Liver (tissue), 7 donors: ENCODE measurements at regions not wholly inside any gene's neighbourhood (a gene's known extent, or its start where the extent isn't known, plus 50 kb on each side); places are given as distances from the start of the nearest gene placed in this dataset.

Experiments
- DNase-seq: peaks from one replicate; pipeline ENCODE4 v3.0.0-alpha.2; 2017; ENCODE audit warnings: low spot score
- H3K27ac ChIP-seq, 2 donors: one replicate each; pipeline ENCODE4 v1.7.0; 2013; ENCODE audit warnings: inconsistent platforms in 2 of 2, low read length in 2 of 2, control low read depth in 1 of 2, low read depth in 1 of 2, mild to moderate bottlenecking in 1 of 2
- H3K27me3 ChIP-seq, 4 donors: one replicate each; pipeline versions ENCODE4 v1.6.1 to v1.7.0; 2013; ENCODE audit warnings: low read length in 3 of 4, inconsistent platforms in 1 of 4, mild to moderate bottlenecking in 1 of 4, moderate library complexity in 1 of 4; ENCODE audit not compliant: control insufficient read depth in 4 of 4, insufficient read depth in 4 of 4
- H3K36me3 ChIP-seq, 4 donors: one replicate each; pipeline versions ENCODE4 v1.6.1 to v1.7.0; 2013; ENCODE audit warnings: low read length in 3 of 4, mild to moderate bottlenecking in 3 of 4, low read depth in 1 of 4, moderate library complexity in 1 of 4; ENCODE audit not compliant: control insufficient read depth in 4 of 4, insufficient read depth in 3 of 4
- H3K4me1 ChIP-seq, 4 donors: one replicate each; pipeline versions ENCODE4 v1.6.1 to v1.7.0; 2013; ENCODE audit warnings: low read length in 3 of 4, mild to moderate bottlenecking in 3 of 4, moderate library complexity in 1 of 4; ENCODE audit not compliant: control insufficient read depth in 4 of 4, insufficient read depth in 4 of 4
- H3K4me3 ChIP-seq, 3 donors: one replicate each; pipeline versions ENCODE4 v1.6.1 to v1.7.0; 2013; ENCODE audit warnings: low read length in 3 of 3, control low read depth in 1 of 3, low read depth in 1 of 3, mild to moderate bottlenecking in 1 of 3
- H3K9ac ChIP-seq, 2 donors: one replicate each; pipeline ENCODE4 v1.7.0; 2013; ENCODE audit warnings: low read length in 2 of 2, mild to moderate bottlenecking in 2 of 2, moderate library complexity in 2 of 2, control low read depth in 1 of 2, low read depth in 1 of 2
- H3K9me3 ChIP-seq, 4 donors: one replicate each; pipeline versions ENCODE4 v1.6.1 to v1.7.0; 2013; ENCODE audit warnings: low read length in 3 of 4; ENCODE audit not compliant: control insufficient read depth in 4 of 4
- ATF3 ChIP-seq: IDR thresholded peaks from 2 replicates; pipeline ENCODE4 v1.6.1; 2016; ENCODE audit warnings: antibody characterized with exemption
- EGR1 ChIP-seq, 2 donors: IDR thresholded peaks; 2 replicates each; pipeline ENCODE4 v1.6.1; 2016 to 2018; ENCODE audit warnings: antibody characterized with exemption in 2 of 2, low read depth in 2 of 2
- FOXA1 ChIP-seq: IDR thresholded peaks from 2 replicates; pipeline ENCODE4 v1.6.1; 2016; ENCODE audit warnings: antibody characterized with exemption
- FOXA2 ChIP-seq: IDR thresholded peaks from 2 replicates; pipeline ENCODE4 v1.6.1; 2016; ENCODE audit warnings: antibody characterized with exemption
- GABPA ChIP-seq, 2 donors: IDR thresholded peaks in 1 of 2; conservative IDR thresholded peaks in 1 of 2; 2 replicates each; pipeline ENCODE4 v1.6.1; 2016; ENCODE audit warnings: antibody characterized with exemption in 2 of 2, mild to moderate bottlenecking in 1 of 2, moderate library complexity in 1 of 2
- HNF4A ChIP-seq, 2 donors: conservative IDR thresholded peaks; 2 replicates each; pipeline ENCODE4 v1.6.1; 2016; ENCODE audit warnings: antibody characterized with exemption in 2 of 2, mild to moderate bottlenecking in 2 of 2
- HNF4G ChIP-seq: IDR thresholded peaks from 2 replicates; pipeline ENCODE4 v1.6.1; 2016; ENCODE audit warnings: antibody characterized with exemption
- JUND ChIP-seq, 2 donors: IDR thresholded peaks; 2 replicates each; pipeline ENCODE4 v1.6.1; 2016; ENCODE audit warnings: antibody characterized with exemption in 2 of 2
- MAX ChIP-seq: IDR thresholded peaks from 2 replicates; pipeline ENCODE4 v1.6.1; 2016; ENCODE audit warnings: antibody characterized with exemption
- NR2F2 ChIP-seq: IDR thresholded peaks from 2 replicates; pipeline ENCODE4 v1.6.1; 2016; ENCODE audit warnings: antibody characterized with exemption
- RAD21 ChIP-seq, 2 donors: IDR thresholded peaks; 2 replicates each; pipeline ENCODE4 v1.6.1; 2016; ENCODE audit warnings: antibody characterized with exemption in 2 of 2, mild to moderate bottlenecking in 2 of 2
- REST ChIP-seq: IDR thresholded peaks from 2 replicates; pipeline ENCODE4 v1.6.1; 2016; ENCODE audit warnings: antibody characterized with exemption, mild to moderate bottlenecking
- RXRA ChIP-seq, 2 donors: IDR thresholded peaks; 2 replicates each; pipeline ENCODE4 v1.6.1; 2017 to 2018; ENCODE audit warnings: antibody characterized with exemption in 2 of 2, mild to moderate bottlenecking in 1 of 2
- YY1 ChIP-seq: IDR thresholded peaks from 2 replicates; pipeline ENCODE4 v1.6.1; 2016; ENCODE audit warnings: antibody characterized with exemption, mild to moderate bottlenecking
- ZBTB33 ChIP-seq: IDR thresholded peaks from 2 replicates; pipeline ENCODE4 v1.6.1; 2016; ENCODE audit warnings: antibody characterized with exemption
- WGBS: extraction: QIAGEN DNeasy Blood & Tissue Kit; methylation state at CpG from one replicate; pipeline ENCODE4 v1.1.7; 2013; 5-methylcytosine and 5-hydroxymethylcytosine counted together
- donor health status: healthy.
- donor health status: healthy.
- donor health status: healthy.
- donor health status: healthy.

- no peak overlapping the region for H3K4me3 ChIP-seq
- no peak overlapping the region for H3K9ac ChIP-seq
- H3K27ac ChIP-seq: no peak overlapping the region
- 42% methylated on average over 3 of the region's 3 CpGs for WGBS
- no peak for DNase-seq
- H3K27me3 ChIP-seq: no peaks in the 10 kb centered on the region
- no peaks in the 10 kb centered on the region for H3K36me3 ChIP-seq
- TF ChIP-seq ATF3: no peak
- no peak for TF ChIP-seq ZBTB33
- no peak for TF ChIP-seq FOXA2
- TF ChIP-seq JUND (IDR thresholded peaks at IDR 0.05): no peak
- no peak for TF ChIP-seq HNF4G
- TF ChIP-seq HNF4A (conservative IDR thresholded peaks at IDR 0.05): no peak
- no peaks in the 10 kb centered on the region for H3K4me1 ChIP-seq
- peaks cover 0 to 8% (median 3%) of the 10 kb centered on the region in 4 donors for H3K9me3 ChIP-seq
Observed at GRCh38 chr22:47437636-47438035, 675.2 kb downstream of the TBC1D22A start.

- 85% methylated on average over 2 of the region's 2 CpGs for WGBS
- TF ChIP-seq RAD21 (IDR thresholded peaks at IDR 0.05): no peak
- Histone ChIP-seq H3K4me3 (no peak overlapping the region), H3K36me3 (no peaks in the 10 kb centered on the region), H3K4me1 (no peaks in the 10 kb centered on the region), H3K27ac (no peak overlapping the region), H3K9ac (no peak overlapping the region), H3K27me3 (no peaks in the 10 kb centered on the region), H3K9me3 (peaks cover 0 to 6% (median 2%) of the 10 kb centered on the region in 4 donors)
- DNase-seq: no peak
Observed at GRCh38 chr22:47437110-47437509, 674.7 kb downstream of the TBC1D22A start.

- Histone ChIP-seq H3K27me3 (no peaks in the 10 kb centered on the region), H3K9ac (no peak overlapping the region), H3K4me1 (no peaks in the 10 kb centered on the region), H3K9me3 (peaks cover 0 to 6% (median 2%) of the 10 kb centered on the region in 4 donors), H3K27ac (no peak overlapping the region), H3K4me3 (no peak overlapping the region), H3K36me3 (no peaks in the 10 kb centered on the region)
- WGBS: 80% methylated on average over 7 of the region's 7 CpGs
- TF ChIP-seq ATF3 (no peak), FOXA1 (no peak), NR2F2 (no peak), REST (no peak), HNF4A (conservative IDR thresholded peaks at IDR 0.05) (no peak), EGR1 (IDR thresholded peaks at IDR 0.05; ENCODE audit: low read depth in 2 of 2) (no peak), YY1 (no peak), MAX (no peak), GABPA (IDR thresholded peaks at IDR 0.05 in 1 of 2, conservative IDR thresholded peaks at IDR 0.05 in 1 of 2) (no peak), FOXA2 (no peak), HNF4G (no peak), RXRA (IDR thresholded peaks at IDR 0.05) (no peak)
- DNase-seq: no peak
Observed at GRCh38 chr22:47435826-47436225, 673.4 kb downstream of the TBC1D22A start.
